ENCODE measurements at regions not wholly inside any gene's neighbourhood (a gene's known extent, or its start where the extent isn't known, plus 50 kb on each side); places are given as distances from the start of the nearest gene placed in this dataset.
"Not testable (repeated sequence)": the region's sequence is repeated elsewhere in the genome, so short reads cannot be mapped to it uniquely, and the experiment has no call there.

GRCh38 chr10:46787321-46787615 is 124.0 kb upstream of the PTPN20 start:
- peak; percentile 32 for TF ChIP-seq CTCF (conservative IDR thresholded peaks at IDR 0.05)
- H3K27ac ChIP-seq: peak overlapping the region; percentile 79

- H3K27ac ChIP-seq: not testable (repeated sequence)
Measured at GRCh38 chr10:46792657-46793357, 118.4 kb upstream of the PTPN20 start.

GRCh38 chr10:46796351-46796750 is 114.9 kb upstream of the PTPN20 start:
- H3K27ac ChIP-seq: not testable (repeated sequence)

GRCh38 chr10:46802010-46802409 is 109.2 kb upstream of the PTPN20 start:
- not testable (repeated sequence) for H3K27ac ChIP-seq

GRCh38 chr10:46803082-46803481 is 108.1 kb upstream of the PTPN20 start:
- not testable (repeated sequence) for H3K27ac ChIP-seq

- not testable (repeated sequence) for H3K27ac ChIP-seq
Measured at GRCh38 chr10:46810222-46810621, 101.0 kb upstream of the PTPN20 start.

GRCh38 chr10:46816126-46816525 is 95.1 kb upstream of the PTPN20 start:
- H3K27ac ChIP-seq: not testable (repeated sequence)

- not testable (repeated sequence) for H3K27ac ChIP-seq
Measured at GRCh38 chr10:46840393-46841050, 70.7 kb upstream of the PTPN20 start.

GRCh38 chr10:46841051-46841593 is 70.1 kb upstream of the PTPN20 start:
- not testable (repeated sequence) for H3K27ac ChIP-seq

GRCh38 chr10:46845194-46845593 is 66.0 kb upstream of the PTPN20 start:
- H3K27ac ChIP-seq: not testable (repeated sequence)

GRCh38 chr10:46845640-46846039 is 65.6 kb upstream of the PTPN20 start:
- not testable (repeated sequence) for H3K27ac ChIP-seq

GRCh38 chr10:46860753-46861152 is 50.5 kb upstream of the PTPN20 start:
- not testable (repeated sequence) for H3K27ac ChIP-seq
